Aorta (tissue), 5 donors: ENCODE measurements at regions not wholly inside any gene's neighbourhood (a gene's known extent, or its start where the extent isn't known, plus 50 kb on each side); places are given as distances from the start of the nearest gene placed in this dataset.

Source experiments
- ATAC-seq: fragments of 200-7000 bp; cut with Tn5 transposase; one replicate; pipeline ENCODE4 v1.9.1; 2022; ENCODE audit warnings: moderate library complexity; ENCODE audit not compliant: low FRiP score
- DNase-seq, 2 donors: peaks; one replicate each; pipeline ENCODE4 v3.0.0-alpha.2; 2020
- H3K27ac ChIP-seq, 2 donors: one replicate each; pipeline ENCODE4 v1.5.1; 2013; ENCODE audit warnings: low read length in 2 of 2, mild to moderate bottlenecking in 2 of 2, moderate library complexity in 2 of 2, control low read depth in 1 of 2, inconsistent platforms in 1 of 2, low read depth in 1 of 2
- H3K27me3 ChIP-seq, 2 donors: one replicate each; pipeline ENCODE4 v1.6.1; 2013; ENCODE audit warnings: control low read depth in 1 of 2, low read length in 1 of 2, mild to moderate bottlenecking in 1 of 2, moderate library complexity in 1 of 2; ENCODE audit not compliant: insufficient read depth in 2 of 2, control insufficient read depth in 1 of 2
- H3K36me3 ChIP-seq, 2 donors: one replicate each; pipeline ENCODE4 v1.6.1; 2013; ENCODE audit warnings: control low read depth in 1 of 2, low read length in 1 of 2, mild to moderate bottlenecking in 1 of 2; ENCODE audit not compliant: insufficient read depth in 2 of 2, control insufficient read depth in 1 of 2
- H3K4me1 ChIP-seq, 2 donors: one replicate each; pipeline ENCODE4 v1.6.1; 2013; ENCODE audit warnings: low read length in 2 of 2, control low read depth in 1 of 2, mild to moderate bottlenecking in 1 of 2, moderate library complexity in 1 of 2; ENCODE audit not compliant: insufficient read depth in 2 of 2, control insufficient read depth in 1 of 2
- H3K4me3 ChIP-seq, 2 donors: one replicate each; pipeline ENCODE4 v1.5.1; 2013; ENCODE audit warnings: low read length in 2 of 2, control low read depth in 1 of 2, mild to moderate bottlenecking in 1 of 2
- H3K9me3 ChIP-seq: one replicate; pipeline ENCODE4 v1.6.1; 2013; ENCODE audit warnings: mild to moderate bottlenecking, low read length; ENCODE audit not compliant: control insufficient read depth
- WGBS, 2 donors: extraction: QIAGEN DNeasy Blood & Tissue Kit; methylation state at CpG; one replicate each; pipeline ENCODE4 v1.1.7; 2013; 5-methylcytosine and 5-hydroxymethylcytosine counted together
- intact Hi-C, 2 donors: fragments of 100-400 bp; cut with DNase I; formaldehyde crosslinking; loops; one replicate each; pipeline versions ENCODE4 v1.14.2 to v1.15.0; 2022
- donor health status: healthy with polysubstance abuse.
- donor health status: Bipolar disorder and iron deficiency.
- donor health status: DM: no; HTN: no; CAD: no.
- donor health status: DM: no; HTN: no; CAD: no.
- donor health status: DM: yes; HTN: yes; CAD: no.

- Histone ChIP-seq H3K4me1 (peaks cover 3% of the 10 kb centered on the region in 2 donors), H3K27ac (peak overlapping the region; percentile 87 to 96), H3K4me3 (no peak overlapping the region), H3K36me3 (no peaks in the 10 kb centered on the region), H3K9me3 (no peaks in the 10 kb centered on the region), H3K27me3 (no peaks in the 10 kb centered on the region)
- DNase-seq (peak; percentile 26 to 39), ATAC-seq (no peak)
- WGBS, 2 donors, result 65 to 70% methylated on average over 11 of the region's 11 CpGs
- intact Hi-C loops, result loop anchor here in 1 of 2 donors (1.0 kb wide), 1 partner anchor 10 kb away; no protein-coding TSS in a partner anchor
Measured at GRCh38 chr22:46066691-46067090, 83.6 kb upstream of the PPARA start.

GRCh38 chr22:46067159-46068111 lies 82.9 kb upstream of the PPARA start:
- intact Hi-C loops, result loop anchor here in 1 of 2 donors (1.0 kb wide), 1 partner anchor 11 kb away; no protein-coding TSS in a partner anchor

GRCh38 chr22:46068181-46068592 lies 82.1 kb upstream of the PPARA start:
- intact Hi-C loops, result no loop called here
- ATAC-seq, result no peak
- Histone ChIP-seq H3K27me3 (no peaks in the 10 kb centered on the region), H3K4me3 (no peak overlapping the region), H3K4me1 (peaks cover 2 to 3% of the 10 kb centered on the region in 2 donors), H3K27ac (peak overlapping the region in 1 of 2 donors; percentile 98), H3K36me3 (no peaks in the 10 kb centered on the region), H3K9me3 (no peaks in the 10 kb centered on the region)
- DNase-seq, result no peak
- 42 to 46% methylated on average over 2 of the region's 2 CpGs for WGBS, 2 donors

More at GRCh38 chr22:46067159-46068111, 82.9 kb upstream of the PPARA start:
- no peaks in the 10 kb centered on the region for H3K27me3 ChIP-seq
- H3K36me3 ChIP-seq, result no peaks in the 10 kb centered on the region
- peaks cover 2 to 3% of the 10 kb centered on the region in 2 donors for H3K4me1 ChIP-seq
- H3K9me3 ChIP-seq, result no peaks in the 10 kb centered on the region
- 35 to 38% methylated on average over 19 of the region's 19 CpGs for WGBS, 2 donors
- H3K27ac ChIP-seq, result peak overlapping the region; percentile 87 to 96
- ATAC-seq (no peak), DNase-seq (peak; percentile 36 to 49)
- H3K4me3 ChIP-seq, result peak overlapping the region in 1 of 2 donors; percentile 13

- DNase-seq, result peak; percentile 44 to 77
- 7 to 9% methylated on average over 14 of the region's 14 CpGs for WGBS, 2 donors
- H3K27ac ChIP-seq, result peak overlapping the region; percentile 91 to 98
- H3K36me3 ChIP-seq, result no peaks in the 10 kb centered on the region
- no peaks in the 10 kb centered on the region for H3K27me3 ChIP-seq
- intact Hi-C loops, result no loop called here
- H3K4me1 ChIP-seq, result peaks cover 2 to 3% of the 10 kb centered on the region in 2 donors
- H3K9me3 ChIP-seq, result no peaks in the 10 kb centered on the region
- peak overlapping the region; percentile 39 to 52 for H3K4me3 ChIP-seq
- ATAC-seq, result no peak
Measured at GRCh38 chr22:46068593-46069491, 81.5 kb upstream of the PPARA start.

- peaks cover under 1 to 3% of the 10 kb centered on the region in 2 donors for H3K4me1 ChIP-seq
- DNase-seq (peak; percentile 90 to 94), ATAC-seq (peak; percentile 75)
- intact Hi-C loops, result loop anchor here (5.0 kb wide), 3 partner anchors 38 to 62 kb away; no protein-coding TSS in a partner anchor
- no peaks in the 10 kb centered on the region for H3K9me3 ChIP-seq
- 1% methylated on average over 24 of the region's 24 CpGs for WGBS, 2 donors
- no peaks in the 10 kb centered on the region for H3K36me3 ChIP-seq
- H3K27me3 ChIP-seq, result no peaks in the 10 kb centered on the region
- H3K27ac ChIP-seq, result peak overlapping the region; percentile 98
- peak overlapping the region; percentile 63 to 95 for H3K4me3 ChIP-seq
Measured at GRCh38 chr22:46069521-46070214, 80.7 kb upstream of the PPARA start.

GRCh38 chr22:46070215-46070802 lies 80.0 kb upstream of the PPARA start:
- peak; percentile 74 for ATAC-seq
- WGBS, 2 donors, result 0 to 1% methylated on average over 41 to 57 of the region's 57 CpGs
- peak; percentile 84 to 93 for DNase-seq
- intact Hi-C loops, result loop anchor here (5.0 kb wide), 3 partner anchors 37 to 63 kb away; no protein-coding TSS in a partner anchor
- H3K36me3 ChIP-seq, result no peaks in the 10 kb centered on the region
- peak overlapping the region; percentile 63 to 95 for H3K4me3 ChIP-seq
- no peaks in the 10 kb centered on the region for H3K27me3 ChIP-seq
- peak overlapping the region; percentile 98 for H3K27ac ChIP-seq
- peaks cover 0 to 3% of the 10 kb centered on the region in 2 donors for H3K4me1 ChIP-seq
- H3K9me3 ChIP-seq, result no peaks in the 10 kb centered on the region

GRCh38 chr22:46070803-46071450 lies 79.4 kb upstream of the PPARA start:
- H3K4me3 ChIP-seq, result peak overlapping the region; percentile 63 to 95

More at GRCh38 chr22:46070803-46071450, 79.4 kb upstream of the PPARA start:
- DNase-seq (peak; percentile 77 to 86), ATAC-seq (peak; percentile 45)
- H3K36me3 ChIP-seq, result no peaks in the 10 kb centered on the region
- H3K27ac ChIP-seq, result peak overlapping the region; percentile 98
- 1% methylated on average over 63 to 112 of the region's 112 CpGs for WGBS, 2 donors
- intact Hi-C loops, result loop anchor here (5.0 kb wide), 3 partner anchors 36 to 64 kb away; no protein-coding TSS in a partner anchor
- H3K27me3 ChIP-seq, result no peaks in the 10 kb centered on the region
- H3K9me3 ChIP-seq, result no peaks in the 10 kb centered on the region
- H3K4me1 ChIP-seq, result peaks cover 0 to 3% of the 10 kb centered on the region in 2 donors
